GM12878 (cell line): ENCODE measurements at regions not wholly inside any gene's neighbourhood (a gene's known extent, or its start where the extent isn't known, plus 50 kb on each side); places are given as distances from the start of the nearest gene placed in this dataset.
"Not testable (repeated sequence)": the region's sequence is repeated elsewhere in the genome, so short reads cannot be mapped to it uniquely, and the experiment has no call there.

Source experiments
- ATAC-seq: fragments of 200-7000 bp; cut with Tn5 transposase; 3 replicates; pipeline ENCODE4 v1.9.1; 2020; ENCODE audit warnings: mild to moderate bottlenecking, moderate library complexity
- BruUV-seq: library from RNA; stranded (reverse); fragments of 400-500 nt; replicated peaks from 2 replicates; lab custom pipeline; 2021; lab: Mats Ljungman, UMichigan
- CTCF ChIA-PET: fragments of 300-600 bp; sonication (Branson Sonifier 250); formaldehyde crosslinking; extraction: SDS; loops from one replicate; lab custom pipeline; 2021; ENCODE audit warnings: inconsistent platforms; lab: Yijun Ruan, JAX
- POLR2A ChIA-PET: fragments of 350-600 bp; formaldehyde crosslinking; extraction: SDS; loops from one replicate; lab custom pipeline; 2021; ENCODE audit warnings: inconsistent platforms; lab: Charles Lee
- RAD21 ChIA-PET: fragments of 300-600 bp; sonication (Branson Sonifier 250); formaldehyde crosslinking; loops from one replicate; lab custom pipeline; 2023; ENCODE audit warnings: antibody characterized with exemption; ENCODE audit not compliant: unreplicated experiment; lab: Charles Lee
- SMC1A ChIA-PET: fragments of 300-600 bp; sonication (Branson Sonifier 250); formaldehyde crosslinking; loops from one replicate; lab custom pipeline; 2023; ENCODE audit not compliant: unreplicated experiment, uncharacterized antibody; lab: Charles Lee
- DNase-seq: peaks from one replicate; pipeline ENCODE4 v3.0.0-alpha.2; 2011; ENCODE audit warnings: low read depth, low spot score
- FAIRE-seq: peaks from 3 replicates; lab custom pipeline; 2011; peaks lifted over from hg19 to GRCh38; lab: Jason Lieb, UNC
- H2AFZ ChIP-seq: 2 replicates; pipeline ENCODE4 v1.6.0; 2011; ENCODE audit warnings: low read depth, low read length, control low read depth; ENCODE audit not compliant: control insufficient read depth
- H3K27ac ChIP-seq: 2 replicates; pipeline ENCODE4 v1.5.1; 2011; ENCODE audit warnings: control low read depth; ENCODE audit not compliant: control insufficient read depth, insufficient read depth
- H3K27me3 ChIP-seq, 2 experiments: replicated peaks in 1 of 2; 2 replicates each; pipeline versions ENCODE4 v1.6.0 to v1.6.1; 2011; ENCODE audit warnings: low read length in 1 of 2; ENCODE audit not compliant: control insufficient read depth in 2 of 2, insufficient read depth in 2 of 2
- H3K36me3 ChIP-seq, 2 experiments: 2 replicates each; pipeline ENCODE4 v1.5.1; 2011; ENCODE audit warnings: low read length in 1 of 2; ENCODE audit not compliant: control insufficient read depth in 2 of 2, insufficient read depth in 2 of 2
- H3K4me1 ChIP-seq: 2 replicates; pipeline ENCODE4 v1.6.1; 2011; ENCODE audit warnings: mild to moderate bottlenecking, low read length, moderate library complexity, mixed read lengths; ENCODE audit not compliant: control insufficient read depth, insufficient read depth
- H3K4me2 ChIP-seq: 2 replicates; pipeline ENCODE4 v1.6.0; 2011; ENCODE audit warnings: control low read depth; ENCODE audit not compliant: control insufficient read depth, insufficient read depth
- H3K4me3 ChIP-seq: fragments of 200-600 bp; sonication (generic); 2 replicates; pipeline ENCODE4 v1.5.1; 2016
- H3K79me2 ChIP-seq: 2 replicates; pipeline ENCODE4 v1.6.0; 2011; ENCODE audit warnings: low read length; ENCODE audit not compliant: control insufficient read depth, insufficient read depth
- H3K9ac ChIP-seq: 2 replicates; pipeline ENCODE4 v1.8.0; 2011; ENCODE audit warnings: low read length, control low read depth, mixed read lengths; ENCODE audit not compliant: control insufficient read depth, insufficient read depth
- H3K9me3 ChIP-seq: replicated peaks from 3 replicates; pipeline ENCODE4 v1.5.1; 2011; ENCODE audit warnings: mild to moderate bottlenecking, low read length; ENCODE audit not compliant: control insufficient read depth, insufficient read depth
- H4K20me1 ChIP-seq: 2 replicates; pipeline ENCODE4 v1.6.0; 2011; ENCODE audit not compliant: control insufficient read depth, insufficient read depth
- ATF7 ChIP-seq: fragments of 450-650 bp; IDR thresholded peaks from 2 replicates; pipeline ENCODE4 v1.6.1; 2016; ENCODE audit warnings: low read depth, mild to moderate bottlenecking
- NR2C1 ChIP-seq: fragments of 450-650 bp; IDR thresholded peaks from 2 replicates; pipeline ENCODE4 v1.6.1; 2017; ENCODE audit warnings: antibody characterized with exemption, mild to moderate bottlenecking, moderate library complexity
- RAD21 ChIP-seq: IDR thresholded peaks from 2 replicates; pipeline ENCODE4 v1.6.1; 2011; ENCODE audit warnings: mild to moderate bottlenecking, low read depth, low read length, moderate library complexity; ENCODE audit not compliant: insufficient read depth
- SMAD5 ChIP-seq: IDR thresholded peaks from 2 replicates; pipeline ENCODE4 v1.6.1; 2016; ENCODE audit warnings: antibody characterized with exemption, low read depth
- TBL1XR1 ChIP-seq: IDR thresholded peaks from 2 replicates; pipeline ENCODE4 v1.6.1; 2012; ENCODE audit warnings: low read depth, low read length, improper control_type of control experiment
- TCF3 ChIP-seq: IDR thresholded peaks from 2 replicates; pipeline ENCODE4 v1.6.1; 2012; ENCODE audit warnings: low read depth, mild to moderate bottlenecking, low read length, borderline replicate concordance; ENCODE audit not compliant: insufficient read depth
- whole genome bisulfite sequencing: methylation state at CpG from one replicate; pipeline ENCODE4 v1.1.6; 2016; ENCODE audit warnings: low lambda C conversion rate; ENCODE audit not compliant: insufficient replicate concordance, insufficient coverage; ENCODE audit errors: missing lambda C conversion rate; 5-methylcytosine and 5-hydroxymethylcytosine counted together
- in situ Hi-C: fragments of 300-500 bp; cut with MboI; formaldehyde crosslinking; loops from 9 replicates; pipeline ENCODE4 v1.14.3; 2018; ENCODE audit warnings: mixed read lengths
- intact Hi-C: fragments of 100-400 bp; cut with micrococcal nuclease; formaldehyde crosslinking; loops from one replicate; pipeline ENCODE4 v1.14.2; 2022; ENCODE audit not compliant: unreplicated experiment
- TF ChIP-seq, protein P1 (sequence below): fragments of 450-650 bp; IDR thresholded peaks from 2 replicates; pipeline ENCODE4 v1.6.1; 2017; ENCODE audit warnings: mild to moderate bottlenecking, low read depth, inconsistent platforms; ENCODE audit not compliant: poor library complexity, severe bottlenecking
- TF ChIP-seq, protein P2 (sequence below): IDR thresholded peaks from 2 replicates; pipeline ENCODE4 v1.6.1; 2012; ENCODE audit warnings: low read depth, low read length, improper control_type of control experiment

DNA sequence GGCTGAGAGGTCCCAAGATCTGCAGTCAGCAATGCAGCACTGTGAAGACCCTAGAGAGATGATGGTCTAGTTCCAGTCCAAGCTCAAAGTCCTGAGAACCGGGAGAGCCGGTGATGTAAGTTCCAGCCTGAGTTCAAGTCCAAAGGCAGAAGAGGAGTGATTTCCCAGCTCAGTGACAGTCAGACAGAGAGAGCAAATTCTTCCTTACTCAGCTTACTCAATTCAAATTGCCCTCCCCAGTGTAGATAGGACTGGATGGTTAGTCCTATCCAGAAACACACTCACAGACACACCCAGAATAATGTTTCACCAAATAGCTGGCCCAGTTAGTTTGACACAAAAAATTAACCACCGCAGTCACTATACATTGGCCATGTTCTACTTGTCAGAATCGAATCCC, 185.5 kb upstream of the MYO3A start:
- Histone ChIP-seq H3K27me3 (no peaks in the 10 kb centered on the region), H3K4me3 (no peak overlapping the region), H4K20me1 (no peaks in the 10 kb centered on the region), H3K9ac (no peak overlapping the region), H3K4me1 (no peaks in the 10 kb centered on the region), H3K9me3 (no peaks in the 10 kb centered on the region), H3K4me2 (no peak overlapping the region), H3K36me3 (no peaks in the 10 kb centered on the region), H2AFZ (no peak overlapping the region), H3K27ac (no peak overlapping the region), H3K79me2 (no peaks in the 10 kb centered on the region)
- CTCF ChIA-PET: interaction anchor here (1.0 to 1.8 kb wide), 2 partner anchors 9 to 127 kb away, joined by 4 to 5 read pairs; no protein-coding TSS in a partner anchor
- POLR2A ChIA-PET: no interaction called here
- FAIRE-seq (no peak), DNase-seq (no peak), ATAC-seq (no peak)
- intact Hi-C loops (no loop called here), in situ Hi-C loops (no loop called here)
- SMC1A ChIA-PET: no interaction called here
- 55% methylated on average over 4 of the region's 4 CpGs for WGBS
- no TSS peak for BruUV-seq
- RAD21 ChIA-PET: no interaction called here
- TF ChIP-seq, protein P1, sequence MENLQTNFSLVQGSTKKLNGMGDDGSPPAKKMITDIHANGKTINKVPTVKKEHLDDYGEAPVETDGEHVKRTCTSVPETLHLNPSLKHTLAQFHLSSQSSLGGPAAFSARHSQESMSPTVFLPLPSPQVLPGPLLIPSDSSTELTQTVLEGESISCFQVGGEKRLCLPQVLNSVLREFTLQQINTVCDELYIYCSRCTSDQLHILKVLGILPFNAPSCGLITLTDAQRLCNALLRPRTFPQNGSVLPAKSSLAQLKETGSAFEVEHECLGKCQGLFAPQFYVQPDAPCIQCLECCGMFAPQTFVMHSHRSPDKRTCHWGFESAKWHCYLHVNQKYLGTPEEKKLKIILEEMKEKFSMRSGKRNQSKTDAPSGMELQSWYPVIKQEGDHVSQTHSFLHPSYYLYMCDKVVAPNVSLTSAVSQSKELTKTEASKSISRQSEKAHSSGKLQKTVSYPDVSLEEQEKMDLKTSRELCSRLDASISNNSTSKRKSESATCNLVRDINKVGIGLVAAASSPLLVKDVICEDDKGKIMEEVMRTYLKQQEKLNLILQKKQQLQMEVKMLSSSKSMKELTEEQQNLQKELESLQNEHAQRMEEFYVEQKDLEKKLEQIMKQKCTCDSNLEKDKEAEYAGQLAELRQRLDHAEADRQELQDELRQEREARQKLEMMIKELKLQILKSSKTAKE: no peak
- TF ChIP-seq TBL1XR1 (no peak), RAD21 (no peak), SMAD5 (no peak)

DNA sequence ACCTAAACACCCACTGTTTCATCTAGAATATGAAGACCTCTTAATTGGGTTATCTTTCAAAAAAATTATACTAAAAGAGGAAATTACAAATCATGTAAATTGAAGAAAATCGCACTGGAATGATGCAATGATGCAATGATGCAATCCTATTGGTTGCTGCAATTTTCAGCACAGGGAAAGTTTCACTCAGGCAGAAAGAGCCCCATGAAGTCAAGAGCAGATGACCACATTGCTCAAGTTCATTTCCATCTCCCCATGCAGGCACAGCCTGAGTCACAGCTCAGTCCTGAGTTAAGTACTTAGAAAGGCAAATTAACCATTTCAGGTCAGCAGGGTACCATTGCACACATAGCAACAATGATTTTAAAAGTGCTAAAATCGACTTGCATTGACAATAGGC, 180.3 kb upstream of the MYO3A start:
- no peaks in the 10 kb centered on the region for H3K27me3 ChIP-seq
- no peak overlapping the region for H2AFZ ChIP-seq
- intact Hi-C loops: no loop called here
- H4K20me1 ChIP-seq: no peaks in the 10 kb centered on the region
- no peaks in the 10 kb centered on the region for H3K4me1 ChIP-seq
- ATAC-seq: no peak
- ChIA-PET SMC1A (interaction anchor here (0.9 kb wide), 1 partner anchor 13 kb away, joined by 4 read pairs; no protein-coding TSS in a partner anchor), POLR2A (no interaction called here), CTCF (no interaction called here), RAD21 (no interaction called here)
- no peak for FAIRE-seq
- no TSS peak for BruUV-seq
- H3K79me2 ChIP-seq: no peaks in the 10 kb centered on the region
- DNase-seq: no peak
- no peak overlapping the region for H3K27ac ChIP-seq
- no peak overlapping the region for H3K4me3 ChIP-seq
- in situ Hi-C loops: no loop called here
- H3K9ac ChIP-seq: no peak overlapping the region
- H3K36me3 ChIP-seq: no peaks in the 10 kb centered on the region
- TF ChIP-seq, protein P2, sequence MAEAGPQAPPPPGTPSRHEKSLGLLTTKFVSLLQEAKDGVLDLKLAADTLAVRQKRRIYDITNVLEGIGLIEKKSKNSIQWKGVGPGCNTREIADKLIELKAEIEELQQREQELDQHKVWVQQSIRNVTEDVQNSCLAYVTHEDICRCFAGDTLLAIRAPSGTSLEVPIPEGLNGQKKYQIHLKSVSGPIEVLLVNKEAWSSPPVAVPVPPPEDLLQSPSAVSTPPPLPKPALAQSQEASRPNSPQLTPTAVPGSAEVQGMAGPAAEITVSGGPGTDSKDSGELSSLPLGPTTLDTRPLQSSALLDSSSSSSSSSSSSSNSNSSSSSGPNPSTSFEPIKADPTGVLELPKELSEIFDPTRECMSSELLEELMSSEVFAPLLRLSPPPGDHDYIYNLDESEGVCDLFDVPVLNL: no peak
- TF ChIP-seq TCF3 (no peak), ATF7 (no peak), NR2C1 (no peak)
- no peaks in the 10 kb centered on the region for H3K9me3 ChIP-seq
- no peak overlapping the region for H3K4me2 ChIP-seq
- 0% methylated on average over 2 of the region's 2 CpGs for WGBS

DNA sequence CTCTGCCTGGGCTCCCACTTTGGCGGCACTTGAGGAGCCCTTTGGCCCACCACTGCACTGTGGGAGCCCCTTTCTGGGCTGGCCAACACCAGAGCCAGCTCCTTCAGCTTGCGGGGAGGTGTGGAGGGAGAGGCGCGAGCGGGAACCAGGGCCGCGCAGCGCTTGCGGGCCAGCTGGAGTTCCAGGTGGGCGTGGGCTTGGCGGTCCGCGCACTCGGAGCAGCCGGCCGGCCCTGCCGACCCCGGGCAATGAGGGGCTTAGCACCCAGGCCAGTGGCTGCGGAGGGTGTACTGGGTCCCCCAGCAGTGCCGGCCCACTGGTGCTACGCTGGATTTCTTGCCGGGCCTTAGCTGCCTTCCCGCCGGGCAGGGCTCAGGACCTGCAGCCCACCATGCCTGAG, 178.2 kb upstream of the MYO3A start:
- H3K9me3 ChIP-seq, H3K4me1 ChIP-seq, CTCF ChIA-PET, H3K4me2 ChIP-seq, H4K20me1 ChIP-seq, RAD21 ChIA-PET, H3K4me3 ChIP-seq, FAIRE-seq, H3K36me3 ChIP-seq, BruUV-seq, DNase-seq, in situ Hi-C loops, POLR2A ChIA-PET, SMC1A ChIA-PET, ATAC-seq, H3K9ac ChIP-seq, H3K79me2 ChIP-seq, H2AFZ ChIP-seq, intact Hi-C loops, H3K27ac ChIP-seq, H3K27me3 ChIP-seq: not testable (repeated sequence)
- WGBS: 94% methylated on average over 13 of the region's 24 CpGs
